ENCODE measurements at regions not wholly inside any gene's neighbourhood (a gene's known extent, or its start where the extent isn't known, plus 50 kb on each side); places are given as distances from the start of the nearest gene placed in this dataset.
"Not testable (repeated sequence)": the region's sequence is repeated elsewhere in the genome, so short reads cannot be mapped to it uniquely, and the experiment has no call there.

DNA sequence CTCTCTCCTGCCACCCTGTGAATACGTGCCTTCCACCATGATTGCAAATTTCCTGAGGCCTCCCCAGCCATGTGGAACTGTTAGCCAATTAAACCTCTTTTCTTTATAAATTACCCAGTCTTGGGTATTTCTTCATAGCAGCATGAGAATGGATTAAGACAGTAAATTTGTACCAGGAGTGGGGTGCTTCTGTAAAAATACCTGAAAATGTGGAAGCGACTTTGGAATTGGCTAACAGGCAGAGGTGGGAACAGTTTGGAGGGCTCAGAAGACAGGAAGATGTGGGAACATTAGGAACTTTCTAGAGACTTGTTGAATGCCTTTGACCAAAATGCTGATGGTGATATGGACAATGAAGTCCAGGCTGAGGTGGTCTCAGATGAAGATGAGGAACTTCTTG lies 74.3 kb upstream of the FOXE1 start:
- TF ChIP-seq, protein P1, sequence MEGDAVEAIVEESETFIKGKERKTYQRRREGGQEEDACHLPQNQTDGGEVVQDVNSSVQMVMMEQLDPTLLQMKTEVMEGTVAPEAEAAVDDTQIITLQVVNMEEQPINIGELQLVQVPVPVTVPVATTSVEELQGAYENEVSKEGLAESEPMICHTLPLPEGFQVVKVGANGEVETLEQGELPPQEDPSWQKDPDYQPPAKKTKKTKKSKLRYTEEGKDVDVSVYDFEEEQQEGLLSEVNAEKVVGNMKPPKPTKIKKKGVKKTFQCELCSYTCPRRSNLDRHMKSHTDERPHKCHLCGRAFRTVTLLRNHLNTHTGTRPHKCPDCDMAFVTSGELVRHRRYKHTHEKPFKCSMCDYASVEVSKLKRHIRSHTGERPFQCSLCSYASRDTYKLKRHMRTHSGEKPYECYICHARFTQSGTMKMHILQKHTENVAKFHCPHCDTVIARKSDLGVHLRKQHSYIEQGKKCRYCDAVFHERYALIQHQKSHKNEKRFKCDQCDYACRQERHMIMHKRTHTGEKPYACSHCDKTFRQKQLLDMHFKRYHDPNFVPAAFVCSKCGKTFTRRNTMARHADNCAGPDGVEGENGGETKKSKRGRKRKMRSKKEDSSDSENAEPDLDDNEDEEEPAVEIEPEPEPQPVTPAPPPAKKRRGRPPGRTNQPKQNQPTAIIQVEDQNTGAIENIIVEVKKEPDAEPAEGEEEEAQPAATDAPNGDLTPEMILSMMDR (IDR thresholded peaks at IDR 0.05), result not testable (repeated sequence)
- TF ChIP-seq POLR2A (IDR thresholded peaks at IDR 0.05), result not testable (repeated sequence)

All from uterus (tissue), 2 donors.